ENCODE measurements at regions not wholly inside any gene's neighbourhood (a gene's known extent, or its start where the extent isn't known, plus 50 kb on each side); places are given as distances from the start of the nearest gene placed in this dataset.

GRCh38 chr13:99749271-99750019, 222.1 kb downstream of the ZIC5 start:
- no peak for TF ChIP-seq CTCF (optimal IDR thresholded peaks at IDR 0.05 in 1 of 3, IDR thresholded peaks at IDR 0.05 in 1 of 3, conservative IDR thresholded peaks at IDR 0.05 in 1 of 3; ENCODE audit: extremely low read depth in 1 of 3, insufficient read depth in 2 of 3, low read length in 3 of 3)
- TF ChIP-seq EZH2 (IDR thresholded peaks at IDR 0.05; ENCODE audit: low read length), result no peak
